Ureter (tissue), 1 donor: ENCODE measurements at regions not wholly inside any gene's neighbourhood (a gene's known extent, or its start where the extent isn't known, plus 50 kb on each side); places are given as distances from the start of the nearest gene placed in this dataset.

Experiments
- DNase-seq: peaks from one replicate; pipeline ENCODE4 v3.0.0-alpha.2; 2020; ENCODE audit warnings: low spot score
- donor health status: DM: yes; HTN: yes; CAD: no.

DNA sequence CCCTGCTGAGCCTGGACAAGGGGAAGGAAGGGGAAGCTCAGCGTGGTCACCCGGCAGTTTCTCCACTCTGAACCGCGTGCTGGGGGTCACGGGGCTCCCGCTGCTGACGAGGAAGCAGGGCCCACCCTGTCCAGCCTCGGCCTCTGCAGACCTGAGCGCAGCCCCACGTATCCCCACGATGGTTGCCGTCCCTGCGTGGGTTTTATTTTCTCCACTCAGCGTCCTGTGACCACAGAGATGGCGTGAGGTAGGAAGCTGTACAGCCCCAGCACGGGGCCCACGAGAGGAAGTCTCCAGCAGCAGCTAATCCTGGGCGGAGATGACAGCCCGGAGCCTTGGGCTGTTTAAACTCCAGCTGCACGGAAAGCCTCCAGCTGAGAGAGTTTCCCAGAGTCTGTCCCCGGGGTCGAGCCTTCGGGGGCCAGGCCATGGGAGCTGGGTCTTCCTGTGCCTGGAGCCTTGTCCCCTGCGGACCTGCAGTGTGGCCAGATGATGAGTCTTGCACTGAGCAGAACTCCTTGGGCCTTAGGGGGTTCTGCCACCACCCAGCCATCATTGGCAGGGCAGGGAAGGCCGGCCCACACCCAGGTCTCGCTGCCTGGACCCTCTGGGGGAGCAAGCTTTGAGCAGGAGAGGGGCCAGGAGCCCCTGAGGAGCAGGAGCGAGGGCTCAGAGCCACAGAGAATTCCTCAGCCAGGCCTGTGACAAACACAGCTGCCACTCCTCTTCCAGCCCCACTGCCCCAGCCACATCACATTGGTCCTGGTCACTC, 72.8 kb upstream of the FAM20C start:
- peak; percentile 43 for DNase-seq

DNA sequence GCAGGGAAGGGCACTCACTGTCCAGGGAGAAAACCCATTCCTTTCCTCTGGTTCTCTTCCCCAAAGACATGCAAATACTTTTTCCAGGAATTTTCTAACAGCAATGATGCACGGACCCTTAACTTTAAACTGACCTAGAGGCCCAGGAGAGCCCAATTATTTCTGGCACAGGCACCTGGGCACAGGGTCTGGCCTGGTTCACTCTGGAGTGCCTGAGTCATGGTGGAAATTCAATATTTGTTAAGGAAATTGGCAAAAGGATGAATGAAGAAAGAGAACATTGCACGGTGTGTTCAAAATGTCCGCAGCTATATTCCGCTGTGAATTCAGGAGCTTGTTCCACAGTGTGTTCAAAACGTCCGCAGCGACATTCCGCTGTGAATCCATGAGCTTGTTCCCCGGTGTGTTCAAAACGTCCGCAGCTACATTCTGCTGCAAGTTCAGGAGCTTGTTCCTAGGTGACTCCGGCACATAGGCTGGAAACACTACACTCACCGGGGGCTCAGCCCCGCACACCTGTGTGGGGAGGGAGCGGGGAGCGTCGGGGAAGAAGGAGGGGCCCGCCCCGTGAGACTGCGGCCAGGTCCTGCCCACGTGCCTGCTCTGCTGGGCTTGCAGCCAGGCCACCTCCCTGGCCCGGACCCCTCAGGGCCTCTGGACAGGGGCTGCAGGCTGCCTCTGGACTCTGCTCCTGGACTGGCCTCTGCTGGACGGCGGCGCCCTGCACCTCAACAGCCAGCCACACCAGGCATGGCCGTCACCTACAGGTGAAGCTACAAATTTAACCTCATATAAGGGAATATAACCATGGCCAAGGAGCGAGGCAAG, 72.0 kb upstream of the FAM20C start:
- DNase-seq: no peak

DNA sequence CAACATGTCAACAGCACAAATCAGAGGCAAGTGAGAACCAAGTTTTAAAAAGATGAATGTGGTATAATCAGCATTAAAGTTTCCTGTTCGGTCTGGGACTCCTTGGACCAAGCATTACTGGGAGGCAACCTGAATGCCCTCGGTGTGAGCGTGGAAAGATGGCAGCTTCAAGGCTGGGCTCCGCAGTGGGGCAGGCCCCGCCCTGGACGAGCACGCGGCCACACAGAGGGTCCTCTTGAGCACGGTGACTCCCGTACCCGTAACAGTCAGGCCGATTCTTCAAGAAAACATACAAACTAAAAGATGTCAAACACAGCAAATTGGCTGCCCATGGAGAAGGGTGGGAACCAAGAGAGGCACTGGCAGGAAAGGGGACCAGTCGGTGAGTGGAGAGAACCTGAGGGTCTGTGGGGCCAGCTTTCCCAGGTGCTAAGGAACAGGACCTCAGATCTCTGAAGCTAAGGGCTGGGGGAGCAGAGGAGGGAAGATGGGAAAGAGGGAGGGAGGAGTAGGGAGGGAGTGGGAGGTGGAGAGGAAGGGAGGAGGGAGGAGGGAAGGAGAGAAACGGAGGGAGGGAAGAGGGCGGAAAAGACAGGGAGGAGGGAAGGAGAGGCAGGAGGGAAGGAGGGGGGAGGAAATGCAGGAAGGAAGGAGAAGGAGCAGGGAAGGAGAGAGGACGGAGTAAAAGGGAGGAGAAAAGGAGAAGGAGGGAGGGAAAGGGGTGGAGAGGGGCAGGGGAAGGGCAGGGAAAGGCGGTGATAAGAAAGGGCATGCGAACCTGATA, 71.2 kb upstream of the FAM20C start:
- no peak for DNase-seq

DNA sequence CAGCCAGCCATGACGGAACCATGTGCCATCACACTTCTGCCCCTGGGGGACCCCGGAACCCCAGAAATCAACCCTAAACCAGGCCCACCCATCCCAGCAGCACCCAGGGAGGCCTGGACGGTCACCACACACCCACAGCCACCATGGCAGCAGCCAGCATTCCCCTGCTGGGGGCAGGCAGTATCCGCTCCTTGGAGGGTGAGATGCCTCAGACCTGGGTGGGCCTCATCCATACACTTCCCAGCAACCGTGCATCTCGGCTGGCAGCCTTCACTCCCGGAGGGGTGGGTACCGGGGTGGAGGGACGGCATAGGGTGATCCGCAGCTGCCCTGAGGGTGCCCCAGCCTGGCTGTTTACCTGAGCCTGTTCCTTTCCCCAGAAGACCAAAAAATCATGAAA, 69.1 kb upstream of the FAM20C start:
- no peak for DNase-seq

DNA sequence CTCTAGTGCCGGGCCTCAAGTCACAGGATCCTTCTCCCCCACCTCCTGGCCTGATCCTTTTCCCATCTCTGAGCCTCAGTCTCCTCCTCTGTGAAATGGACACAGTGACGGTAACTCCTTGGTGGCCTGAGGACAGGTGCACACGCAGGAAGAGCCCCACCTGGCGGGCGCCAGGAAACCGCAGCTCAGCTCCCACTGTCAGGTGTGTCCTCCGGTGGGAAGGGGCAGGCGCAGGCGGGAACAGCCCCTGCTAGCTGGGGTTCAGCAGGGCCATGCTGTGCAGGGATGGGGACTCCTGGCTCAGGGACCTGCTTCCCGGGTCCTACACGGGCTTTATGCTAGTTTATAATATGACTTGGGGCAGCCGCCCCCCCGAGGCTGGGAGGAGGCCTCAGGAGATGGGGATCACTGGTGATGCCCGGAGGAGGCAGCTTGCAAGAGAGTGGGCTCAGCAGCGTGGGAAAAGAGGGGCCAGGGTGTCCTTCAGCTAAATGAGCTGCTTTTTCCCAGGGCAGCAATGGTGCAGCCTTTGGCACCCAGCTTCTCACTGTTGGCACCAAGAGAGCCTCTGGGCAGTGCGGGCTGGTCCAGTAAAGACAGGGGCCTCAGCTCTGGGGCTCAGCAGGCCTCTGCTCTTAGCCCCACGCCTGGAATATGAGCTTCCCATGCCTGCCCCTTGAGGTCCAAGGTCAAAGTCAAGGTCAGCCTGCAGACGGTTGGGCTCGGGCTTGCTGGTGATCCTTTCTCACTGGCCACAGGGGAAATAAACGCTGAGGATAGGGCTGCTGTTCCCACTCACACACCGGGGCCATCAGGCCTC, 68.0 kb upstream of the FAM20C start:
- DNase-seq: no peak

DNA sequence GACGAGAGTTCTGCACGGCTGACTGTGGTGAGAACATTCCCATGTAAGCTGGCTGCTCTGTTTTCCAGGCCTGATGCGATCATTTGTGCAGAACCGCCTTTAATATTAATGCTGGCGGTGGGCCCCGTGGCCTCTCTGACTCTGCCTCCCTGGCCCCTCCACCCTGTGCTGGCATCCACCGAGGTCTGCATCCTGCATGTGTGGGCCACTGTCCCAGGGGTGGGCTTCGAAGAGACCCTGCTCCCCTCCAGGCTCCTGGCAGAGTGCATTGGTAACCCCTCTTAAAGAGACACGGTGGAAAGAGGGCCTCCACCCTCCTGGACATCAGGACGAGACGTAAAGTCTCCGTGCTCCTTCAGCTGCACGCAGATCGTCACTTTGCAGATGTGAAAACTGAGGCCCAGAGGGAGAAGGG, 67.3 kb upstream of the FAM20C start:
- DNase-seq: no peak

DNA sequence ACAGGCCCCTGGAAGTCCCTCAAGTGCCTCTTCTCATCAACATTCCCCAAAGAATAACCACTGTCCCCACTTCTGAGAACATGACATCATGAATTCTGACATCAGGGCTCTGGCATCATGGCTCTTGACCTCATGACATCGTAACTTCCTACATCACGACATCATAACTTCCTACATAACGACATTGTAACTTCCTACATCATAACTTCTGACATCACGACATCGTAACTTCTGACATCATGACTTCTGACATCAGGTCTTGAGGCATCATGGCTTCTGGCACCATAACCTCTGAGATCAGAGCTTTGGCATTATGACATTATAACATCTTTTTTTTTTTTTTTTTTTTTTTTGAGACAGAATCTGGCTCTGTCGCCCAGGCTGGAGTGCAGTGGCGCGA, 66.7 kb upstream of the FAM20C start:
- no peak for DNase-seq

DNA sequence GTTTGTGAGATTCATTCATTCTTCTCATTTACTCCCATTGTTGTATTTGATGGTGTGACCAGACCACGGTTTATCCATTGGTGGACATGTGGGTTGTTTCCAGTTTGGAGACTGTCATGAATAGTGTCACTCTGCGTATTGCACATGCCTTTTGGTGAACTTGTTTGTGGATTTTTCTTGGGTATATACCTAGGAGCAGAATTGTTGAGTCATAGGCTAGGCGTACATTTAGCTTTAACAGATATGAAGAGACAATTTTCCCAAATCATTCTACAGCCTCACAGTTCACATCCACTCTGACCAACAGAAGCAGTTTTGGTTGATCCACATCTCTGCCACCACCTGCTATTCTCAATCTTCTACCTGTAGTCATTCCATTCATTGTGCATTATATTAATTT, 66.0 kb upstream of the FAM20C start:
- DNase-seq: no peak

DNA sequence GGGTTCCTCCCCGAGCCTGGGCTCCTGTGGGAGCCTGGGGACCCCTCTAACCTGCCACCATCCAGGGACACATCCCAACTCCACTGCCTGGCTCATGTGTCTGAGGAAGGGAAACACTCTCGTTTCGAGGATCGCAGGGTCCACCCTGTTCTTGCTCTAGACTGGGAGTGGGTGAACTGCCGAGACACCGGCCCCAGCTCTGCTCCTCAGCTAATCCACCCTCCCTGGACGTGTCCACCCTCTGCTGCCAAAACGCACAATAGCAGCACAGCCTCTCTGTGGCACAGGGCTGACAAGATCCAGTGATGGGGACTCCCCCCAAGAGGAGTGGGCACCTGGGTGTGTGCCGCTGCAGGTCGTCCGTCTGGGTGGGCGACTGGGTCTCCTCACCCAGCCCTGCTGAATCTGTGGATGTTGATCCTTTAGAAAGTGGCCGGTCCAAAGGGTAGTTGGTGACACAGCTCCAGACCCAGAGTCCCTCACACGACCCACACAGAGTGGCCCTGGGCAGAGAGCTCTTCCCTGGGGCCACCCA, 65.2 kb upstream of the FAM20C start:
- DNase-seq: no peak

DNA sequence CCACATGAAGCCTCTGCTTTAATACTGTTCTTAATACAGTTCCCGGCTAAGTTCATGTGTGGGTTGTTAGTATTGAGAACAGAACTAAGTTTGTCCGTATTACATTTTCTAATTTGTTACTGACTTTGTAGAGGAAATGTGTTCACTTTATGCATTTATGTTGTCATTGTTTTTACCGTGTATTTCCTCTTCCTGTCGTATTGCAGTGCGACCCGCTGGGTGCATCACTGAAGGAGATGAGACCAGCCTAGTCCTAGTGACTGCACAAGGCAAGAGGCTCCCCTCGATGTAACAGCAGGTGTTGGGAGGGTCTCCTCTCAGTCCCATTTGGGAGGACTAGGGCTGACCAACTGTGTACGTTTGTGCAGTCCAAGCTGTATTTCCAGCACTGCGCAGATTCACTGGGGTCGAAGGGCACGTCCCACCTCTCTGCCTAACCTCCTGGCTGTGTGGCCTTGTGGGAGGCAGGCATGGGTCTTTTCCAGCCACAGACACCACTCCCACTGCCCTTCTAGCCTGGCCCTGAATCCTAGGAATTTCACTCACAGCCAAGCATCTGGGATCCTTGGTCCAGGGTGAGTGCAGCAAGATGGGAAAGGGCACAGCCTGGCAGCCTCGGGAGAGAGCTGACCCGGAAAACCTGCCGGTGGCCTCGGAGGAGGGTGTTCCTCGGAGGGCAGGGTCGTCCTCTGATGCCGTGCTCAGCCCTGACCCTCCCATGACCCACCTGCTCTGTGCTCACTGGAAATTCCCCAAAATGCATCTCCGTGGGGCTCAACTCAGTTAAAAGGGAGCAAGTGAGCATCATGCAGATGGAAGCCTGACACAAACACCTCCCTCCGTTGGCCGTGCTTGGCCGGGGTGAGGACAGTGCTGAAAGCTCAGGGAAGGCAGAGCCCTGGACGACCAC, 63.9 kb upstream of the FAM20C start:
- no peak for DNase-seq

DNA sequence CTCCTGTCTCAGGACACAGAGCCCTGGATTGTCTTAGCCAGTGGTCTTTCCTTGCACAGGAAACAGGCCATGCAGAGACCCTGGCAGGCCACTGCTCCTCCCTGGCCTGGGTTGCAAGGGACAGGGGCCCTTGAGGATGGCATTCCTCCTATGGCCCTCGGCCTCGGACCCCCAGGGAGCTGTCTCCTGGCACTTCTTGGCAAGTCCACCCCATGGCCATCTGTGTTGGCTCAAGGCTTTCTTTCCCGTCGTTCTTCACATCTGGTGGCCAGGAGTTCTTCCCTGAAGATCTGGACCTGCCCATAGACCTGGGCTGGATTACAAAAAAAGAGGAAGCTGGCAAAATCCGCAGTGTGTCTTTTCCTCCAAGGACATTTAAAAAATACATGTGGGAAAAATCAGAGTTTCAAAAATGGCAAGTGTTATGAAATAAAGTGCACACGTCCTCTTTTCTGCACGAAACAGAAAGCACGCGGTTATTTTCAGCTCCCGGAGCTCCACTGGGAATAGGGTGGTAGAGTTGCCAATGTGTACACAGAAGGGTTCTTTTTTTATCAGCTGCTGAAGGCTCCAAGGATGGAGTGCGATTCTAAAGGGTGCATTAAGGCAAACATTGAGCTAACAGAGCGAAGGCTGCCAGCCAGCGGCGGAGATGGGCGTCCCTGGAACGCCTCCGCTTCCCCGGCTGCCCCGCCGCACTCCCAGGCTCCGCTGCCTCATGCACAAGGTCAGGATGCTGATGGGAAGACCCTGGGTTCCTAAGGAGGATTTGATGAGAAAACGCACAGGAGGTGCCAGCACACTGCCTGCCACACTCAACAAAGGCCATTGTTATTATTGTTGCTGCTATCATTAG, 62.8 kb upstream of the FAM20C start:
- peak; percentile 47 for DNase-seq

DNA sequence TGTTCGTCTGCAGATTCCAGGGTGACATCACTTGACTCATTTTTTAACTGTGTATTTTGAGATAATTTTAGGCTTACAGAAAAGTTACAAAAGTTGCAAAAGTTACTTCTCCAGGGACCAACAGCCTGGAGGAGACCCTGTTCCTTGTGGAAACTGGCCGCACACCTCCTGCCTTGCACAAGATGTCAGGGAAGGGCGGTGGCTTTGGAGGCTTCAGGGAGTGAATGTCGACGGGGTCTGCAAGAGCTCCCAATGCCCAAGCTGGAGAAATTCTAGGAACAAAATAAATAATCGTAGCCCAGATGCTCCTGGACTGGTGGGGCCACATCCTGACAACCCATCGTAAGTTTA, 62.2 kb upstream of the FAM20C start:
- DNase-seq: no peak

DNA sequence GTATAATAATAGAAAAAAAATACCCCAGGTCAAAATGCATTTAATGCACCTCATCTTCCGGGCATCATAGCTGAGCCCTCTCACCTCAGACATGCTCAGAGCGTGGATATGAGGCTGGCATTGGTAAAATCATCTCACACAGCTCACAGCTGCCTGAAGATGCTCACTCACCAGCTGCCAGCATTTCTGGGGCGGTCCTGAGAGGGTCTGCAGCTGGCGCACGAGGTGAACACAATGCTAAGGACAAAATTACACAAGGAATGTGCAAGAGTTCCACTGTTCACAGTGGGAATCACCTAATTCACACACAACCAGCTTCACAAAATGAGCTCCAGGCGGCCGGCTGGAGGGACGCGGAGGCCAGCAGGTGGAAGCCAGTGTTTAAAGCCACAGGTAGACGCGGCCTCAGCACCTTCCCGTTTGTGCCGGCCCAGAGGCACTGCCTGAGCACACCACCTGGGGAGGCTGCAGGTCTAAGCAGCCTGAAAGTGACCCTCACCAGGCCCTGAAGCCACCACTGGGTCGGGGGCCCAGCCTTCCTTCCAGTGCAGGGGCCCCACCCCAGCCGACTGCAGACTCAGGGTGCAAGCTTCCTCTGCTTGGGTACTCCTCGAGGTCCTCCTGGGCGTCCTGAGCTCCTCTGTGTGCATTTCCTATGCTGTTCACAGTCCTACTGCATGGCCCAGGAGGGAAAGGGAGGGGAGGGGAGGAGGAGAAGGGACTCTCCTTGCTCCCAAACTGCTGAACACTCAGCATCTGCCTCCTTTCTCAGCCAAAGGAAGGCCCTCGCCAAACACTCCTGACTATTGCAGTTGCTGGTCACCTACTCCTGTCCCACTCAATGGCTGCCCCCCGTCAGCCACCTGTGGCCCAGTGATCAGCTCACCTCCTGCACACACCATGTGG, 61.2 kb upstream of the FAM20C start:
- no peak for DNase-seq

DNA sequence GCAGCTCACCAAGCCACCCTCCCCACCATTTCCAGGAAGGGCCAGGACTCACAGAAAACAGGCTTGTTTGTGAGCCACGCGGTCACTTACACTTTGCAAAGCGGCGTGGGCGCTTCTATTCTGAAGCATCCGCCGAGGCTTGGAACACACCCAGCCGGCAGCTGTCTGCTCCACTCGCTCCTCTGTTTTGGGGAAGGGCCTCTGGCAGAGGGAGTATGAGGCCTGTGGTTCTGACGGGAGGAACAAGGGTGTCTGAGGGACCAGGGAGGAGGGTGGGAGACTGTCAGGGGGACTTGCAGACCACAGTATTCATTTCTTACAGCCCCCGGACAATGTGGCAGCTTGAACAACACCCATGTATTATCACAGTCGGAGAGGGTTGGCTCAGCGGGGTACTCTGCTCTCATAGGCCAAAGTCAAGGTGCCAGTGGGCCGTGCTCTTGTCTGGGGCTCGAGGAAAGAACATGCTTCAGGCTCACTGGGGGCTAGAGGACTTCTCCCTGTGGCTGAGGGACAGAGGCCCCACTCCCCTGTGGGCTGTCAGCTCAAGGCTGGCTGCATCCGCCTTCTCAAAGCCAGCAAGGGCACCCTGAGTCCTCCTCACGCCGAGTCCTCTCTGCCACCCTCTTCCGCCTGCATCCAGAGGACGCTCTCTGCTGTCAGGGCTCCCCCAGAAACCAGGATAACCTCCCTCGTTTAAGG, 60.4 kb upstream of the FAM20C start:
- peak; percentile 46 for DNase-seq

DNA sequence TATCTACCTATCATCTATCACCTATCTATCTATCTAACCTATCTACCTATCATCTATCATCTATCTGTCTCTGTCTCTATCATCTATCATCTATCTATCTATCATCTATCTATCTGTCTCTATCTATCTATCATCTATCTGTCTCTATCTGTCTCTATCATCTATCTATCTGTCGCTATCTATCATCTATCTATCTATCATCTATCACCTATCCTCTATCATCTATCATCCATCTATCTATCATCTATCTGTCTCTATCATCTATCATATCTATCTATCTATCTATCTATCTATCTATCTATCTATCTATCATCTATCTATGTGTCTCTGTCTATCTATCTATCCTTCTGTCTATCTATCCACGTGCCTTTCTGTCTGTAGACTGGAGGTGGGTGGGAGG, 59.5 kb upstream of the FAM20C start:
- no peak for DNase-seq

DNA sequence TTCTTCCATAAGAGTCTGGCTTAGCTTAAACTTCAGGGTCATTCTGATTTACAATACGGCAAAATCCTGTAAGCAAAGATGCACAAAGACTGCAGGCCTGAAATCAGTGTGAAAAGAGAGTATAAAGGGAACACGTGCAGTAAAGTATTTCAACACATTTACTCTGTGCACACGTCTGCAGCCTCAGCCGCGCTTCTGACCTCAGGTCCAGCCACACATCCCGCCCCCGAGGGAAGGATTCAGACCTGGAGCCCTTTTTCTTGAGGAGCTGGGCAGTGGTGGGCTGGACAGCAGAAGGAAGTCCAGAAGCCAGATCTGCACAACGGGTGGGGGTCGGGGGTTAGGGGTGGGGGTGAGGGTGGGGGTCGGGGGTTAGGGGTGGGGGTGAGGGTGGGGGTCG, 58.9 kb upstream of the FAM20C start:
- DNase-seq: peak; percentile 38

DNA sequence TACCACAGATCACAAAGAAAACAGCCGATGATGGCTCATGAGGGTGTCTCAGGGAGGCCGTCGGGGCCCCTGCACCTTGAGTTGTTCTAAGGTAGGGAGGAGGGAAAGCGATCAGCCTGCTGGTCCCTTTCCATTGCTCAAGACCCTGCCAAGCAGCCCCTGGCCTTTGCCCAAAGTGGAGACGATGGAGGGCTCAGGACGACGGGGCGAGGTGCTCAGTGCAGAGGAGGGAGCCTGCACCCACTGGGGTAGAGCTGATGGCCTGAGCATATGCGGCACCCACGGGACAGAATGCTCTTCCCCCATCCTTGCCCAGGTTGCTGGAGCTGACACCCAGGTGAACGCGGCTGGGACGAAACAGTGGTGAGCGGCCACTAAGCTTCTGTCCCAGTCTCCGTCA, 58.3 kb upstream of the FAM20C start:
- DNase-seq: no peak
